IMR-90 (cell line): ENCODE measurements at regions not wholly inside any gene's neighbourhood (a gene's known extent, or its start where the extent isn't known, plus 50 kb on each side); places are given as distances from the start of the nearest gene placed in this dataset.
A peak's percentile ranks its signal among the peaks of the same experiment; 100 is the strongest.

Experiments used
- ATAC-seq: fragments of 200-7000 bp; cut with Tn5 transposase; 2 replicates; pipeline ENCODE4 v1.9.1; 2020; ENCODE audit warnings: low read depth, mild to moderate bottlenecking, moderate library complexity
- BruUV-seq: library from RNA; stranded (reverse); fragments of 400-500 nt; replicated peaks from 2 replicates; lab custom pipeline; 2021; lab: Mats Ljungman, UMichigan
- CTCF ChIA-PET: fragments of 300-600 bp; formaldehyde crosslinking; extraction: SDS; loops from one replicate; lab custom pipeline; 2021; ENCODE audit warnings: antibody characterized with exemption; lab: Yijun Ruan, JAX
- POLR2A ChIA-PET: fragments of 300-600 bp; sonication (Branson Sonifier 250); formaldehyde crosslinking; loops from one replicate; lab custom pipeline; 2022; ENCODE audit warnings: antibody characterized with exemption; ENCODE audit not compliant: unreplicated experiment; lab: Charles Lee
- DNase-seq: peaks from one replicate; pipeline ENCODE4 v3.0.0; 2013
- H2AFZ ChIP-seq: replicated peaks from 2 replicates; pipeline ENCODE3; 2013; ENCODE audit warnings: low read length, mild to moderate bottlenecking; ENCODE audit not compliant: poor library complexity
- H2AK5ac ChIP-seq: 2 replicates; pipeline ENCODE4 v1.6.1; 2013; ENCODE audit warnings: low read depth, low read length, inconsistent platforms
- H2AK9ac ChIP-seq: replicated peaks from 2 replicates; pipeline ENCODE3; 2013; ENCODE audit warnings: mild to moderate bottlenecking, low read depth, low read length, moderate library complexity; ENCODE audit not compliant: poor library complexity
- H2BK120ac ChIP-seq: 2 replicates; pipeline ENCODE4 v1.6.1; 2013; ENCODE audit warnings: low read depth, low read length, inconsistent platforms
- H2BK15ac ChIP-seq: 3 replicates; pipeline ENCODE4 v1.6.1; 2013; ENCODE audit warnings: low read depth, low read length, inconsistent platforms
- H2BK20ac ChIP-seq: 2 replicates; pipeline ENCODE4 v1.6.1; 2013; ENCODE audit warnings: low read depth, mild to moderate bottlenecking, inconsistent platforms, low read length, moderate library complexity
- H2BK5ac ChIP-seq: 2 replicates; pipeline ENCODE4 v1.6.1; 2013; ENCODE audit warnings: mild to moderate bottlenecking, low read depth, low read length, inconsistent platforms; ENCODE audit not compliant: poor library complexity, severe bottlenecking
- H3K14ac ChIP-seq: replicated peaks from 2 replicates; pipeline ENCODE4 v1.6.1; 2013; ENCODE audit warnings: low read depth, low read length, inconsistent platforms
- H3K18ac ChIP-seq: 2 replicates; pipeline ENCODE4 v1.6.1; 2013; ENCODE audit warnings: low read depth, low read length, control low read depth
- H3K23ac ChIP-seq: 2 replicates; pipeline ENCODE4 v1.6.1; 2013; ENCODE audit warnings: low read depth, low read length, inconsistent platforms
- H3K27ac ChIP-seq: 2 replicates; pipeline ENCODE4 v1.5.1; 2013; ENCODE audit warnings: mild to moderate bottlenecking, control low read depth, low read length; ENCODE audit not compliant: insufficient read depth
- H3K27me3 ChIP-seq: 2 replicates; pipeline ENCODE4 v1.6.1; 2013; ENCODE audit warnings: low read length; ENCODE audit not compliant: control insufficient read depth, insufficient read depth
- H3K36me3 ChIP-seq: 2 replicates; pipeline ENCODE4 v1.6.1; 2013; ENCODE audit warnings: low read length, mixed read lengths; ENCODE audit not compliant: control insufficient read depth, insufficient read depth
- H3K4ac ChIP-seq: 2 replicates; pipeline ENCODE4 v1.6.1; 2013; ENCODE audit warnings: low read depth, low read length, inconsistent platforms
- H3K4me1 ChIP-seq: 2 replicates; pipeline ENCODE4 v1.6.1; 2013; ENCODE audit warnings: low read length, mixed read lengths; ENCODE audit not compliant: control insufficient read depth, insufficient read depth
- H3K4me2 ChIP-seq: 2 replicates; pipeline ENCODE4 v1.6.1; 2013; ENCODE audit warnings: low read depth, mild to moderate bottlenecking, control low read depth, low read length, moderate library complexity
- H3K4me3 ChIP-seq: 2 replicates; pipeline ENCODE4 v1.5.1; 2013; ENCODE audit warnings: low read depth, mild to moderate bottlenecking, control low read depth, low read length, moderate library complexity; ENCODE audit not compliant: insufficient read depth
- H3K56ac ChIP-seq: 2 replicates; pipeline ENCODE4 v1.6.1; 2013; ENCODE audit warnings: low read length, inconsistent platforms; ENCODE audit not compliant: insufficient read depth; ENCODE audit errors: extremely low read depth
- H3K79me1 ChIP-seq, 2 experiments: 2 replicates each; pipeline ENCODE4 v1.6.1; 2013; ENCODE audit warnings: low read length in 2 of 2, inconsistent platforms in 1 of 2, low read depth in 1 of 2
- H3K9ac ChIP-seq: 2 replicates; pipeline ENCODE4 v1.6.1; 2013; ENCODE audit warnings: low read depth, low read length, control low read depth
- H3K9me1 ChIP-seq: 2 replicates; pipeline ENCODE4 v1.6.1; 2013; ENCODE audit warnings: low read length, inconsistent platforms; ENCODE audit not compliant: insufficient read depth
- H3K9me3 ChIP-seq: 2 replicates; pipeline ENCODE4 v1.6.1; 2013; ENCODE audit warnings: low read length; ENCODE audit not compliant: control insufficient read depth, insufficient read depth
- H4K20me1 ChIP-seq: 2 replicates; pipeline ENCODE4 v1.6.1; 2013; ENCODE audit warnings: low read length, inconsistent platforms; ENCODE audit not compliant: insufficient read depth
- H4K5ac ChIP-seq: 2 replicates; pipeline ENCODE4 v1.6.1; 2013; ENCODE audit warnings: mild to moderate bottlenecking, low read depth, low read length, control low read depth
- H4K8ac ChIP-seq, 2 experiments: 2 replicates each; pipeline ENCODE4 v1.6.1; 2013; ENCODE audit warnings: low read depth in 2 of 2, low read length in 2 of 2, control low read depth in 1 of 2, inconsistent platforms in 1 of 2
- H4K91ac ChIP-seq: 2 replicates; pipeline ENCODE4 v1.6.1; 2013; ENCODE audit warnings: low read depth, low read length, inconsistent platforms; ENCODE audit not compliant: insufficient read depth
- BHLHE40 ChIP-seq: fragments of 150-350 bp; IDR thresholded peaks from 2 replicates; pipeline ENCODE4 v1.6.1; 2016; ENCODE audit warnings: mild to moderate bottlenecking, low read depth, low read length
- CEBPB ChIP-seq: IDR thresholded peaks from 2 replicates; pipeline ENCODE4 v1.6.1; 2012; ENCODE audit warnings: low read depth, low read length, improper control_type of control experiment
- CHD1 ChIP-seq: IDR thresholded peaks from 2 replicates; pipeline ENCODE4 v1.6.1; 2012; ENCODE audit warnings: low read depth, low read length, improper control_type of control experiment
- CTCF ChIP-seq: conservative IDR thresholded peaks from 2 replicates; pipeline ENCODE4 v1.5.1; 2012; ENCODE audit warnings: mild to moderate bottlenecking, low read depth, low read length, improper control_type of control experiment
- FOS ChIP-seq: fragments of 150-350 bp; IDR thresholded peaks from 2 replicates; pipeline ENCODE4 v1.6.1; 2016; ENCODE audit warnings: low read depth, low read length
- MAZ ChIP-seq: IDR thresholded peaks from 2 replicates; pipeline ENCODE4 v1.6.1; 2012; ENCODE audit warnings: low read depth, mild to moderate bottlenecking, low read length, improper control_type of control experiment, moderate library complexity, borderline replicate concordance
- MXI1 ChIP-seq: IDR thresholded peaks from 2 replicates; pipeline ENCODE4 v1.6.1; 2012; ENCODE audit warnings: low read depth, mild to moderate bottlenecking, low read length, moderate library complexity, borderline replicate concordance
- NFE2L2 ChIP-seq: fragments of 150-350 bp; IDR thresholded peaks from 2 replicates; pipeline ENCODE4 v1.6.1; 2016; ENCODE audit warnings: low read depth, mild to moderate bottlenecking, low read length
- POLR2A ChIP-seq: IDR thresholded peaks from 2 replicates; pipeline ENCODE4 v1.6.1; 2012; ENCODE audit warnings: mild to moderate bottlenecking, low read depth, low read length
- RAD21 ChIP-seq: IDR thresholded peaks from 2 replicates; pipeline ENCODE4 v1.6.1; 2012; ENCODE audit warnings: low read length, improper control_type of control experiment
- RCOR1 ChIP-seq: IDR thresholded peaks from 2 replicates; pipeline ENCODE4 v1.6.1; 2012; ENCODE audit warnings: mild to moderate bottlenecking, low read length, improper control_type of control experiment; ENCODE audit not compliant: insufficient replicate concordance
- RFX5 ChIP-seq: IDR thresholded peaks from 2 replicates; pipeline ENCODE4 v1.8.0; 2012; ENCODE audit warnings: low read depth, mild to moderate bottlenecking, low read length, moderate library complexity
- SMC3 ChIP-seq: fragments of 150-350 bp; IDR thresholded peaks from 2 replicates; pipeline ENCODE4 v1.6.1; 2016; ENCODE audit warnings: low read depth, mild to moderate bottlenecking, antibody characterized with exemption, low read length, moderate library complexity
- USF2 ChIP-seq: fragments of 150-350 bp; IDR thresholded peaks from 2 replicates; pipeline ENCODE4 v1.6.1; 2017; ENCODE audit warnings: mild to moderate bottlenecking, antibody characterized with exemption, low read length, low read depth
- WGBS, 2 experiments: methylation state at CpG; one replicate each; pipeline versions ENCODE4 v1.1.5 to v1.1.7; 2013; ENCODE audit warnings: missing lambda C conversion rate in 2 of 2; ENCODE audit not compliant: insufficient read length in 1 of 2; ENCODE audit errors: extremely low coverage in 2 of 2; 5-methylcytosine and 5-hydroxymethylcytosine counted together
- dilution Hi-C: fragments of 300-500 bp; cut with HindIII; formaldehyde crosslinking; loops from one replicate; pipeline ENCODE4 v1.14.3; 2018; ENCODE audit warnings: low sequenced_read_pairs; ENCODE audit not compliant: unreplicated experiment
- in situ Hi-C: fragments of 300-500 bp; cut with MboI; formaldehyde crosslinking; loops from 3 replicates; pipeline ENCODE4 v1.14.3; 2019; ENCODE audit warnings: low sequenced_read_pairs, inconsistent platforms, mixed read lengths
- intact Hi-C: fragments of 100-400 bp; cut with micrococcal nuclease; formaldehyde crosslinking; loops from 2 replicates; pipeline ENCODE4 v1.10.0; 2022

DNA sequence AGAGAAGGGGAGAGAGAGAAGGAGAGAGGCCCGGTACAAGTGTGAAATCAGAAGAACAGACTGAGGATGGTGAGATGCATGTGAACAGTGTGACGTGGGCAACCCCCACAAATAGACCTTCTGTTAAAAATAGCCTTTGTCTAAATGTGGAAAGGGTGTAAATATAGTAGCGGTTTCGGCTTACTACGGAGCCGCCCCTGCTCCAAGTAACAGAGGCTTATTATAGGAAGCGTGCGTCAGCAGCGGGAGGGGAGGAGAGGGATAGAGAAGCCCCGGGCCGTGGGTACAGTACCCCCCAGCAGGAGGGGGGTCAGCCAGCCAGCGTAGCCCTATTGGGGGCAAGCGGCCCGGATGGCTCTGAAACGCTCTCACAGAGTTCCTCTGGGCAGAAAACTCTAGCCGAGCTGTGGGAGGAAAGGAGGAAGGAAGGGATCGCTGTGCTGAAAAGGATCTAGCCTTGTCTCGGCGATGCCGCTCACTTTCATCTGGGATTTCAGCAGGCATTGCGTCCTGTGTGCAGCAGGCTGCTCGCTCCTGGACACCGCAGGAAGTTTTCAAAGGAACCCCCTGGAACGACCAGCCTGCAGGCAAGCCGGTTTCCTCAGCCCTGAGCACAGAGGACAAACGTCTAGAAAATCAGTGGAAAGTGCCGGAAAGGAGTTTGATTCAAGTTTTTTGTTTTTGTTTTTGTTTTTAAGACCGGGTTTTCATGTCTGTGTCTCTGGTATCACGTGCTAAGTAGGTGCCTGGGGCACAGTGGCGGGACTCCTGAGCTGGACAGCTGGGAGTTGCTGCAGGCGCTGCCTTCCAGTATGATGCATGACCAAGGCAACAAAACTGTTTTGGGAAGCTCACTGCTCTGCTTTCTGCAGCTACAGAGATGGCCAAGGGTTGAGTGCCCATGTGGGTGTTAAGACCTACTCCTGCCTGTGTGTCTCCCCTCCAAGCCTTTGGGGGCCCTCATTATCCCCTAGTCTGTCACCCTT is 146.6 kb downstream of the SEC61B start:
- CTCF ChIA-PET, result no interaction called here

More for the DNA sequence above, 146.6 kb downstream of the SEC61B start:
- Histone ChIP-seq H3K4me2 (peak overlapping the region; percentile 71), H3K9ac (peak overlapping the region; percentile 4; the same call in 1 of the 2 replicates), H3K27me3 (no peaks in the 10 kb centered on the region), H2BK15ac (peak overlapping the region; percentile 46; the same call in 1 of the 3 replicates), H3K14ac (peak overlapping the region; percentile 76), H2AK5ac (no peak overlapping the region), H4K20me1 (no peaks in the 10 kb centered on the region), H3K18ac (peak overlapping the region; percentile 0), H2BK5ac (peak overlapping the region; percentile 32), H3K9me1 (peaks cover 32% of the 10 kb centered on the region), H2BK120ac (peak overlapping the region; percentile 87), H3K4ac (peak overlapping the region; percentile 88), H3K36me3 (no peaks in the 10 kb centered on the region), H4K8ac (peak overlapping the region; percentile 56 to 84; a peak in 2 of 4 replicates), H3K9me3 (no peaks in the 10 kb centered on the region), H2AFZ (peak overlapping the region; percentile 91), H3K27ac (peak overlapping the region; percentile 13), H2AK9ac (peak overlapping the region; percentile 77), H3K4me1 (peaks cover 24% of the 10 kb centered on the region), H3K79me1 (peaks cover 0 to 21% of the 10 kb centered on the region in 2 experiments; a peak in 1 of 4 replicates), H4K91ac (peak overlapping the region; percentile 19; the same call in 1 of the 2 replicates), H3K56ac (no peak overlapping the region), H4K5ac (0 out of 2 replicates have a peak overlapping the region, but pooled peaks have one; percentile 22), H2BK20ac (peak overlapping the region; percentile 85), H3K23ac (peak overlapping the region; percentile 75), H3K4me3 (peak overlapping the region; percentile 32)
- POLR2A ChIA-PET, result no interaction called here
- WGBS, 2 experiments, result 7% methylated on average over 22 of the region's 31 CpGs; no CpG with 5 or more reads in 1 of the 2 experiments
- peak; percentile 82 for ATAC-seq
- TF ChIP-seq FOS (no peak), RFX5 (no peak), CTCF (no peak), RAD21 (no peak), SMC3 (no peak), POLR2A (0 out of 2 replicates have a peak, but pooled peaks have one; percentile 11), CEBPB (no peak), MXI1 (no peak), RCOR1 (no peak), USF2 (no peak), BHLHE40 (no peak), NFE2L2 (no peak), MAZ (peak; percentile 52; the same call in 1 of the 2 replicates), CHD1 (no peak)
- in situ Hi-C loops, result no loop called here
- dilution Hi-C loops, result no loop called here
- peak; percentile 83 for DNase-seq
- BruUV-seq, result no TSS peak
- intact Hi-C loops, result loop anchor here (10.0 kb wide), 1 partner anchor 126 kb away; no protein-coding TSS in a partner anchor
